ENCODE measurements at regions not wholly inside any gene's neighbourhood (a gene's known extent, or its start where the extent isn't known, plus 50 kb on each side); places are given as distances from the start of the nearest gene placed in this dataset.

DNA sequence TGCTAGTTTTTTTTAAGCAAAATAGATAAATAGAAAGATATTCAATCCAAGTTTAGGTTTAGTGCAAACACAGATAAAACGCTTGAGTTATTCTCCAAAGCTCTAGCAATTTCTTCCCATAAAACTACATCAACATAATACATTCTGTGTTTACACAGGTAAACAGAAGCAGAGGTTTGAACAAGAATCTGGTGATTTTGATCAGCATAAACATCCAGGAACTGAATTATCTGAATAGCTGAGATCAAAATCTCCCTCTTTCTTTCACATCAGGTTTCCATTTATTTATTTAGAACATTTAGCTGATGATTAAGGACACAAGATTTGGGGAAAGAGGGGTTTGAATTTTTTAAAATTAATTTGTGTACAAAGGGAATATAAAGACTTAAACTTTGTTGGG, 1564.6 kb downstream of the MRPL39 start:
- no peak for TF ChIP-seq EZH2phosphoT487 (IDR thresholded peaks at IDR 0.05; ENCODE audit: low read depth)
- TF ChIP-seq, protein P1, sequence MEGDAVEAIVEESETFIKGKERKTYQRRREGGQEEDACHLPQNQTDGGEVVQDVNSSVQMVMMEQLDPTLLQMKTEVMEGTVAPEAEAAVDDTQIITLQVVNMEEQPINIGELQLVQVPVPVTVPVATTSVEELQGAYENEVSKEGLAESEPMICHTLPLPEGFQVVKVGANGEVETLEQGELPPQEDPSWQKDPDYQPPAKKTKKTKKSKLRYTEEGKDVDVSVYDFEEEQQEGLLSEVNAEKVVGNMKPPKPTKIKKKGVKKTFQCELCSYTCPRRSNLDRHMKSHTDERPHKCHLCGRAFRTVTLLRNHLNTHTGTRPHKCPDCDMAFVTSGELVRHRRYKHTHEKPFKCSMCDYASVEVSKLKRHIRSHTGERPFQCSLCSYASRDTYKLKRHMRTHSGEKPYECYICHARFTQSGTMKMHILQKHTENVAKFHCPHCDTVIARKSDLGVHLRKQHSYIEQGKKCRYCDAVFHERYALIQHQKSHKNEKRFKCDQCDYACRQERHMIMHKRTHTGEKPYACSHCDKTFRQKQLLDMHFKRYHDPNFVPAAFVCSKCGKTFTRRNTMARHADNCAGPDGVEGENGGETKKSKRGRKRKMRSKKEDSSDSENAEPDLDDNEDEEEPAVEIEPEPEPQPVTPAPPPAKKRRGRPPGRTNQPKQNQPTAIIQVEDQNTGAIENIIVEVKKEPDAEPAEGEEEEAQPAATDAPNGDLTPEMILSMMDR (IDR thresholded peaks at IDR 0.05; ENCODE audit: low read depth, low read length): no peak
- H2AFZ ChIP-seq (ENCODE audit: low read depth, low read length): no peak overlapping the region
- no peaks in the 10 kb centered on the region for H3K79me2 ChIP-seq (ENCODE audit: low read length)

DNA sequence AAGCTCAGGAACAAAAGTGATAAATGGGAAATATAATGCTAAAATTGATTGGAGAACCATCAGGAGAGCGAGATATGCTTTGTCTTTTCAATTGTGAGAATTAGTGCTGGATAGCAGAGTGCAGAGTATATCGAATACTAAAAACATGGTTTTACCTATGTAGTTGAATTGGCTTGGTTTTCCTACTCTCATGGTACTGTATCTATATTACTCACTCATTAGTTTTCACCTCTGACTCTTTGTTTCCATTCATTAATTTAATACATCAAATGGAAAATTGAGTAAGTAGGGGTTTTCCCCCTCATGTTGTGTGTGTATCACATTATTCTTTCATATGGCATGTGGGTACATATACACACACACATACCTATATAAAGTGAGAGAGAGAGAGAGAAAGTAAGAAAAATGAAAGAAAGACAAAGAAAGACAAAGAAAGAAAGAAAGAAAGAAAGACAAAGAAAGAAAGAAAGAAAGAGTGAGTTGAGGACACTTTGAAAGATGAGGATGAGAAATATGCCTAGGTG, 1574.5 kb downstream of the MRPL39 start:
- TF ChIP-seq, protein P1 (IDR thresholded peaks at IDR 0.05; ENCODE audit: low read depth, low read length): no peak
- no peak for TF ChIP-seq EZH2phosphoT487 (IDR thresholded peaks at IDR 0.05; ENCODE audit: low read depth)
- Histone ChIP-seq H3K27me3 (ENCODE audit: low read depth, low read length) (no peaks in the 10 kb centered on the region), H3K9me3 (ENCODE audit: insufficient read depth, low read length) (no peaks in the 10 kb centered on the region), H3K4me1 (ENCODE audit: low read length) (no peaks in the 10 kb centered on the region; the same call in 1 of the 2 replicates), H3K4me3 (ENCODE audit: low read length) (no peak overlapping the region), H3K9ac (ENCODE audit: low read length) (no peak overlapping the region), H4K20me1 (ENCODE audit: insufficient read depth, low read length) (no peaks in the 10 kb centered on the region), H2AFZ (ENCODE audit: low read depth, low read length) (no peak overlapping the region), H3K79me2 (ENCODE audit: low read length) (no peaks in the 10 kb centered on the region), H3K36me3 (replicated peaks; ENCODE audit: low read depth, low read length) (no peaks in the 10 kb centered on the region), H3K4me2 (ENCODE audit: low read length) (no peak overlapping the region), H3K27ac (ENCODE audit: low read length) (no peak overlapping the region)

More for the DNA sequence above, 1564.6 kb downstream of the MRPL39 start:
- H3K9me3 ChIP-seq (ENCODE audit: insufficient read depth, low read length): no peaks in the 10 kb centered on the region
- no peak overlapping the region for H3K4me3 ChIP-seq (ENCODE audit: low read length)
- peaks cover 6% of the 10 kb centered on the region for H3K4me1 ChIP-seq (ENCODE audit: low read length)
- H3K27me3 ChIP-seq (ENCODE audit: low read depth, low read length): no peaks in the 10 kb centered on the region
- no peaks in the 10 kb centered on the region for H3K36me3 ChIP-seq (replicated peaks; ENCODE audit: low read depth, low read length)
- H3K9ac ChIP-seq (ENCODE audit: low read length): no peak overlapping the region
- H4K20me1 ChIP-seq (ENCODE audit: insufficient read depth, low read length): no peaks in the 10 kb centered on the region
- H3K27ac ChIP-seq (ENCODE audit: low read length): no peak overlapping the region
- H3K4me2 ChIP-seq (ENCODE audit: low read length): no peak overlapping the region

DNA sequence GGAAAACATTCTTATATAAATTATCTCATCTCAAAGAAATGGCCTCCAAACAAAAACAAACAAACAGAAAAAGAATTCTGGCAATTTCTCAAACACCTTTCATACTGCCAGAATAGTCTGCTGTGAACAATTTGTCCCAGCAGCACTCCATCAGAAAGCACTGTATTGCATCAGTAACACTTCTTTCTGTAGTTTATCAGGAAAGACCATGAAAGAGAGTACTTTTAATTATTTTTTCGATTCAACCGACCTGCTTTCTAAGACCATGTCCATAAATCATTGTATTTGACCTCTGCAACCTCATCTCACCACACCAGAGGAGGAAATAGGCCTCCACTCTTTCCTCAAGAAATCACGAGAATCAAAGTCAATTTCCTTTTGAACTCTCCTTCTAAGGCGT, 1579.9 kb downstream of the MRPL39 start:
- H3K9me3 ChIP-seq (ENCODE audit: insufficient read depth, low read length): no peaks in the 10 kb centered on the region
- no peaks in the 10 kb centered on the region for H4K20me1 ChIP-seq (ENCODE audit: insufficient read depth, low read length)
- H3K27me3 ChIP-seq (ENCODE audit: low read depth, low read length): no peaks in the 10 kb centered on the region
- no peak overlapping the region for H2AFZ ChIP-seq (ENCODE audit: low read depth, low read length)
- H3K4me1 ChIP-seq (ENCODE audit: low read length): no peaks in the 10 kb centered on the region
- H3K4me3 ChIP-seq (ENCODE audit: low read length): no peak overlapping the region
- no peak overlapping the region for H3K4me2 ChIP-seq (ENCODE audit: low read length)
- H3K27ac ChIP-seq (ENCODE audit: low read length): no peak overlapping the region
- TF ChIP-seq, protein P1 (IDR thresholded peaks at IDR 0.05; ENCODE audit: low read depth, low read length): no peak
- TF ChIP-seq EZH2phosphoT487 (IDR thresholded peaks at IDR 0.05; ENCODE audit: low read depth): no peak
- no peaks in the 10 kb centered on the region for H3K36me3 ChIP-seq (replicated peaks; ENCODE audit: low read depth, low read length)
- H3K9ac ChIP-seq (ENCODE audit: low read length): no peak overlapping the region
- no peaks in the 10 kb centered on the region for H3K79me2 ChIP-seq (ENCODE audit: low read length)

DNA sequence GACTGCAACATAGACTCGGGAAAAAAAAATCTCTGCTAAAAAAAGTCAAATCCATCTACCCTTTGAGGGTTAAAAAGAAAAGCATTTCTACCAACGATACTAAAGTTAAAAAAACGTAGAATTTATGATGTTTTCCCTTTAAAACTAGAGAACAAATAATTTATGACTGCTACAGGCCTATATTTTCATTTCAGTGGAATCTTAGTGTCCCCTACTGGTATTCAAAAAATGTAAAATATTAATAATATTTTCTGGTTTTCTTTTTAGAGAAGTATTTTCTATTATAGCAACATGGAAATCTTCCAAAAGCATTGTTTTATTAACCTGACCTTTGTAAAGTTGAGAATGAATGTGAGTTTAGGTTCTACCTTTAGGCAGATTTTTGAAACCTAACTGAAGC, 1582.2 kb downstream of the MRPL39 start:
- H3K27me3 ChIP-seq (ENCODE audit: low read depth, low read length): no peaks in the 10 kb centered on the region
- no peaks in the 10 kb centered on the region for H4K20me1 ChIP-seq (ENCODE audit: insufficient read depth, low read length)
- no peak overlapping the region for H3K27ac ChIP-seq (ENCODE audit: low read length)
- TF ChIP-seq EZH2phosphoT487 (IDR thresholded peaks at IDR 0.05; ENCODE audit: low read depth): no peak
- TF ChIP-seq, protein P1 (IDR thresholded peaks at IDR 0.05; ENCODE audit: low read depth, low read length): no peak
- H3K36me3 ChIP-seq (replicated peaks; ENCODE audit: low read depth, low read length): no peaks in the 10 kb centered on the region
- H3K9ac ChIP-seq (ENCODE audit: low read length): no peak overlapping the region
- no peaks in the 10 kb centered on the region for H3K4me1 ChIP-seq (ENCODE audit: low read length)
- H3K9me3 ChIP-seq (ENCODE audit: insufficient read depth, low read length): no peaks in the 10 kb centered on the region
- H3K4me3 ChIP-seq (ENCODE audit: low read length): no peak overlapping the region
- no peak overlapping the region for H3K4me2 ChIP-seq (ENCODE audit: low read length)
- no peak overlapping the region for H2AFZ ChIP-seq (ENCODE audit: low read depth, low read length)
- H3K79me2 ChIP-seq (ENCODE audit: low read length): no peaks in the 10 kb centered on the region

All from OCI-LY3 (cell line).